H9 (cell line): ENCODE measurements at regions not wholly inside any gene's neighbourhood (a gene's known extent, or its start where the extent isn't known, plus 50 kb on each side); places are given as distances from the start of the nearest gene placed in this dataset.

Source experiments
- DNase-seq: peaks from one replicate; pipeline ENCODE4 v3.0.0-alpha.2; 2017
- H2AFZ ChIP-seq: one replicate; pipeline ENCODE4 v1.6.1; 2013; ENCODE audit warnings: mild to moderate bottlenecking, low read length, control low read depth, moderate library complexity
- H2AK5ac ChIP-seq: 2 replicates; pipeline ENCODE4 v1.6.1; 2013; ENCODE audit warnings: low read length, control low read depth, mixed read lengths; ENCODE audit not compliant: insufficient read length
- H2BK120ac ChIP-seq: one replicate; pipeline ENCODE4 v1.6.1; 2013; ENCODE audit warnings: low read depth, mild to moderate bottlenecking, low read length, control low read depth, inconsistent platforms; ENCODE audit not compliant: poor library complexity, severe bottlenecking
- H2BK12ac ChIP-seq: 2 replicates; pipeline ENCODE4 v1.6.1; 2013; ENCODE audit warnings: low read length, control low read depth, mixed read lengths, low read depth; ENCODE audit not compliant: insufficient read length
- H2BK15ac ChIP-seq: 2 replicates; pipeline ENCODE4 v1.6.1; 2013; ENCODE audit warnings: low read depth, low read length, control low read depth
- H2BK20ac ChIP-seq: one replicate; pipeline ENCODE4 v1.6.1; 2013; ENCODE audit warnings: low read depth, mild to moderate bottlenecking, low read length, control low read depth, inconsistent platforms; ENCODE audit not compliant: poor library complexity, severe bottlenecking
- H2BK5ac ChIP-seq: 2 replicates; pipeline ENCODE4 v1.6.1; 2013; ENCODE audit warnings: low read length, control low read depth, mixed read lengths; ENCODE audit not compliant: insufficient read length
- H3K14ac ChIP-seq: 2 replicates; pipeline ENCODE4 v1.6.1; 2013; ENCODE audit warnings: low read length, control low read depth; ENCODE audit not compliant: insufficient read depth
- H3K18ac ChIP-seq: 2 replicates; pipeline ENCODE4 v1.6.1; 2013; ENCODE audit warnings: low read depth, mild to moderate bottlenecking, mixed read lengths, low read length, control low read depth; ENCODE audit not compliant: insufficient read length
- H3K23ac ChIP-seq: 2 replicates; pipeline ENCODE4 v1.6.1; 2013; ENCODE audit warnings: low read length, control low read depth, mixed read lengths, low read depth; ENCODE audit not compliant: insufficient read length
- H3K23me2 ChIP-seq: 2 replicates; pipeline ENCODE4 v1.6.1; 2013; ENCODE audit warnings: low read depth, mild to moderate bottlenecking, mixed read lengths, low read length, control low read depth; ENCODE audit not compliant: insufficient read length, poor library complexity, severe bottlenecking
- H3K27ac ChIP-seq: 2 replicates; pipeline ENCODE4 v1.5.1; 2013; ENCODE audit warnings: low read length, control low read depth, mixed read lengths, low read depth; ENCODE audit not compliant: insufficient read length
- H3K27me3 ChIP-seq: 2 replicates; pipeline ENCODE4 v1.6.1; 2013; ENCODE audit warnings: low read length, control low read depth, inconsistent platforms; ENCODE audit not compliant: insufficient read depth
- H3K4ac ChIP-seq: 2 replicates; pipeline ENCODE4 v1.6.1; 2013; ENCODE audit warnings: low read depth, mild to moderate bottlenecking, control low read depth, inconsistent platforms, low read length, moderate library complexity
- H3K4me1 ChIP-seq: 2 replicates; pipeline ENCODE4 v1.6.1; 2013; ENCODE audit warnings: low read length, control low read depth, inconsistent platforms; ENCODE audit not compliant: insufficient read depth
- H3K4me2 ChIP-seq: 2 replicates; pipeline ENCODE4 v1.6.1; 2013; ENCODE audit warnings: low read length, control low read depth, mixed read lengths; ENCODE audit not compliant: insufficient read length, insufficient read depth
- H3K56ac ChIP-seq: 2 replicates; pipeline ENCODE4 v1.6.1; 2013; ENCODE audit warnings: low read depth, mild to moderate bottlenecking, mixed read lengths, low read length, control low read depth; ENCODE audit not compliant: insufficient read length
- H3K79me1 ChIP-seq: 2 replicates; pipeline ENCODE4 v1.6.1; 2013; ENCODE audit warnings: low read depth, mild to moderate bottlenecking, moderate library complexity, low read length, control low read depth, inconsistent platforms; ENCODE audit not compliant: insufficient read depth, poor library complexity, severe bottlenecking
- H3K79me2 ChIP-seq: 2 replicates; pipeline ENCODE4 v1.6.1; 2013; ENCODE audit warnings: low read length, control low read depth, inconsistent platforms; ENCODE audit not compliant: insufficient read depth
- H3K9ac ChIP-seq: 2 replicates; pipeline ENCODE4 v1.6.1; 2013; ENCODE audit warnings: low read length, control low read depth, mixed read lengths; ENCODE audit not compliant: insufficient read length; ENCODE audit errors: extremely low read depth
- H3K9me3 ChIP-seq: one replicate; pipeline ENCODE4 v1.6.1; 2013; ENCODE audit warnings: low read depth, low read length, inconsistent platforms; ENCODE audit not compliant: control insufficient read depth
- H3T11ph ChIP-seq: one replicate; pipeline ENCODE4 v1.6.1; 2013; ENCODE audit warnings: mild to moderate bottlenecking, low read length, control low read depth, inconsistent platforms
- H4K20me1 ChIP-seq: one replicate; pipeline ENCODE4 v1.6.1; 2013; ENCODE audit not compliant: control insufficient read depth, insufficient read length, insufficient read depth
- H4K5ac ChIP-seq: 2 replicates; pipeline ENCODE4 v1.6.1; 2013; ENCODE audit warnings: low read depth, mild to moderate bottlenecking, mixed read lengths, low read length, control low read depth; ENCODE audit not compliant: insufficient read length
- H4K8ac ChIP-seq: replicated peaks from 2 replicates; pipeline ENCODE4 v1.6.1; 2013; ENCODE audit warnings: low read length, control low read depth, mixed read lengths, low read depth; ENCODE audit not compliant: insufficient read length
- H4K91ac ChIP-seq: 2 replicates; pipeline ENCODE4 v1.6.1; 2013; ENCODE audit warnings: low read depth, mild to moderate bottlenecking, moderate library complexity, mixed read lengths, low read length, control low read depth; ENCODE audit not compliant: insufficient read length
- H3K27ac Mint-ChIP-seq, 3 experiments: 2 replicates in 2 of 3; 3 replicates in 1 of 3; pipeline ENCODE4 v1.8.0; 2020 to 2021; ENCODE audit warnings: mixed read lengths in 3 of 3, mild to moderate bottlenecking in 1 of 3, moderate library complexity in 1 of 3
- H3K27me3 Mint-ChIP-seq: 2 replicates; pipeline ENCODE4 v1.8.0; 2021; ENCODE audit warnings: low read depth, mild to moderate bottlenecking, moderate library complexity, mixed read lengths
- H3K36me3 Mint-ChIP-seq, 3 experiments: 2 replicates in 2 of 3; 3 replicates in 1 of 3; pipeline ENCODE4 v1.8.0; 2020 to 2021; ENCODE audit warnings: low read depth in 3 of 3, mixed read lengths in 3 of 3; ENCODE audit not compliant: insufficient read depth in 1 of 3
- H3K4me1 Mint-ChIP-seq, 2 experiments: 2 replicates each; pipeline ENCODE4 v1.8.0; 2020; ENCODE audit warnings: mixed read lengths in 2 of 2
- H3K4me3 Mint-ChIP-seq, 2 experiments: 2 replicates in 1 of 2; 3 replicates in 1 of 2; pipeline ENCODE4 v1.8.0; 2020 to 2021; ENCODE audit warnings: mild to moderate bottlenecking in 2 of 2, mixed read lengths in 2 of 2, moderate library complexity in 1 of 2
- H3K9me3 Mint-ChIP-seq, 2 experiments: 2 replicates in 1 of 2; 3 replicates in 1 of 2; pipeline ENCODE4 v1.8.0; 2020; ENCODE audit warnings: mild to moderate bottlenecking in 2 of 2, mixed read lengths in 2 of 2, moderate library complexity in 1 of 2
- WGBS: extraction: QIAGEN DNeasy Blood & Tissue Kit; methylation state at CpG from one replicate; pipeline ENCODE4 v1.1.7; 2013; ENCODE audit warnings: missing lambda C conversion rate, low lambda C conversion rate, mixed read lengths; ENCODE audit not compliant: insufficient read length; ENCODE audit errors: extremely low coverage; 5-methylcytosine and 5-hydroxymethylcytosine counted together
- TF ChIP-seq, protein P1 (sequence below): fragments of 200-600 bp; sonication (generic); conservative IDR thresholded peaks from 3 replicates; pipeline ENCODE4 v1.8.0; 2021; ENCODE audit warnings: antibody characterized with exemption, mild to moderate bottlenecking

GRCh38 chr6:3939964-3940363, 90.8 kb downstream of the FAM50B start:
- H3K4me3 Mint-ChIP-seq, result no peak overlapping the region
- Histone ChIP-seq H4K5ac (no peak overlapping the region), H3K79me1 (no peaks in the 10 kb centered on the region), H3K23ac (no peak overlapping the region), H2AK5ac (no peak overlapping the region), H2BK120ac (no peak overlapping the region), H2BK5ac (no peak overlapping the region), H3K27me3 (no peaks in the 10 kb centered on the region), H3K9ac (no peak overlapping the region), H3K56ac (no peak overlapping the region), H3K79me2 (no peaks in the 10 kb centered on the region), H4K8ac (no peak overlapping the region), H2BK12ac (no peak overlapping the region), H2BK20ac (no peak overlapping the region), H4K20me1 (no peaks in the 10 kb centered on the region), H3K14ac (no peak overlapping the region), H4K91ac (no peak overlapping the region), H3T11ph (no peak overlapping the region), H3K4me2 (no peak overlapping the region), H3K27ac (no peak overlapping the region), H2BK15ac (no peak overlapping the region; the same call in 1 of the 2 replicates), H3K4me1 (no peaks in the 10 kb centered on the region), H3K23me2 (no peaks in the 10 kb centered on the region), H2AFZ (no peak overlapping the region), H3K9me3 (no peaks in the 10 kb centered on the region), H3K4ac (no peak overlapping the region), H3K18ac (no peak overlapping the region)
- no peak for DNase-seq
- no peak overlapping the region for H3K27ac Mint-ChIP-seq
- H3K27me3 Mint-ChIP-seq, result peaks cover 3% of the 10 kb centered on the region
- H3K9me3 Mint-ChIP-seq, result no peaks in the 10 kb centered on the region
- H3K4me1 Mint-ChIP-seq, result peaks cover 10 to 11% of the 10 kb centered on the region in 2 experiments
- TF ChIP-seq, protein P1, sequence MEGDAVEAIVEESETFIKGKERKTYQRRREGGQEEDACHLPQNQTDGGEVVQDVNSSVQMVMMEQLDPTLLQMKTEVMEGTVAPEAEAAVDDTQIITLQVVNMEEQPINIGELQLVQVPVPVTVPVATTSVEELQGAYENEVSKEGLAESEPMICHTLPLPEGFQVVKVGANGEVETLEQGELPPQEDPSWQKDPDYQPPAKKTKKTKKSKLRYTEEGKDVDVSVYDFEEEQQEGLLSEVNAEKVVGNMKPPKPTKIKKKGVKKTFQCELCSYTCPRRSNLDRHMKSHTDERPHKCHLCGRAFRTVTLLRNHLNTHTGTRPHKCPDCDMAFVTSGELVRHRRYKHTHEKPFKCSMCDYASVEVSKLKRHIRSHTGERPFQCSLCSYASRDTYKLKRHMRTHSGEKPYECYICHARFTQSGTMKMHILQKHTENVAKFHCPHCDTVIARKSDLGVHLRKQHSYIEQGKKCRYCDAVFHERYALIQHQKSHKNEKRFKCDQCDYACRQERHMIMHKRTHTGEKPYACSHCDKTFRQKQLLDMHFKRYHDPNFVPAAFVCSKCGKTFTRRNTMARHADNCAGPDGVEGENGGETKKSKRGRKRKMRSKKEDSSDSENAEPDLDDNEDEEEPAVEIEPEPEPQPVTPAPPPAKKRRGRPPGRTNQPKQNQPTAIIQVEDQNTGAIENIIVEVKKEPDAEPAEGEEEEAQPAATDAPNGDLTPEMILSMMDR, result no peak
- WGBS, result no CpG with 5 or more reads among the region's 9 CpGs
- no peaks in the 10 kb centered on the region for H3K36me3 Mint-ChIP-seq
